Fibroblast of lung (primary cell): ENCODE measurements at regions not wholly inside any gene's neighbourhood (a gene's known extent, or its start where the extent isn't known, plus 50 kb on each side); places are given as distances from the start of the nearest gene placed in this dataset.

Experiments used
- DNase-seq, 2 donors: peaks; one replicate each; pipeline versions ENCODE4 v3.0.0 to v3.0.0-alpha.2; 2010; ENCODE audit warnings: low read depth in 2 of 2
- H2AFZ ChIP-seq: 2 replicates; pipeline ENCODE4 v1.5.1; 2012; ENCODE audit warnings: low read length, control low read depth, inconsistent platforms
- H3K27ac ChIP-seq: 2 replicates; pipeline ENCODE4 v1.5.1; 2011; ENCODE audit warnings: low read length, control low read depth; ENCODE audit not compliant: insufficient read depth
- H3K27me3 ChIP-seq: 2 replicates; pipeline ENCODE4 v1.5.1; 2011; ENCODE audit warnings: mild to moderate bottlenecking, low read length; ENCODE audit not compliant: control insufficient read depth, insufficient read depth
- H3K36me3 ChIP-seq: 2 replicates; pipeline ENCODE4 v1.5.1; 2011; ENCODE audit warnings: low read length; ENCODE audit not compliant: control insufficient read depth, insufficient read depth
- H3K4me1 ChIP-seq: 2 replicates; pipeline ENCODE4 v1.5.1; 2011; ENCODE audit warnings: low read length; ENCODE audit not compliant: control insufficient read depth, insufficient read depth; ENCODE audit errors: extremely low read depth
- H3K4me2 ChIP-seq: 2 replicates; pipeline ENCODE4 v1.5.1; 2011; ENCODE audit warnings: low read length, control low read depth; ENCODE audit not compliant: insufficient read depth; ENCODE audit errors: extremely low read depth
- H3K4me3 ChIP-seq, 4 experiments: fragments of 200-600 bp in 1 of 4; sonication (generic) in 1 of 4; replicated peaks in 1 of 4; 2 replicates each; pipeline ENCODE4 v1.5.1; 2011 to 2016; ENCODE audit warnings: low read length in 4 of 4, low read depth in 3 of 4, mild to moderate bottlenecking in 3 of 4, control low read depth in 2 of 4, inconsistent platforms in 1 of 4, mixed read lengths in 1 of 4; ENCODE audit not compliant: insufficient read depth in 1 of 4; ENCODE audit errors: control extremely low read depth in 1 of 4
- H3K79me2 ChIP-seq: 2 replicates; pipeline ENCODE4 v1.5.1; 2012; ENCODE audit warnings: mild to moderate bottlenecking, low read length, inconsistent platforms; ENCODE audit not compliant: control insufficient read depth, insufficient read depth
- H3K9ac ChIP-seq: 2 replicates; pipeline ENCODE4 v1.5.1; 2011; ENCODE audit warnings: mild to moderate bottlenecking, low read length, control low read depth; ENCODE audit not compliant: insufficient read depth
- H3K9me3 ChIP-seq: 2 replicates; pipeline ENCODE4 v1.5.1; 2012; ENCODE audit warnings: low read depth, low read length; ENCODE audit not compliant: control insufficient read depth, insufficient read depth
- H4K20me1 ChIP-seq: 2 replicates; pipeline ENCODE4 v1.5.1; 2011; ENCODE audit warnings: low read length; ENCODE audit not compliant: control insufficient read depth, insufficient read depth; ENCODE audit errors: extremely low read depth
- EZH2 ChIP-seq: IDR thresholded peaks from 2 replicates; pipeline ENCODE4 v1.5.1; 2012; ENCODE audit warnings: low read length, control low read depth, mild to moderate bottlenecking; ENCODE audit errors: missing control alignments
- TF ChIP-seq, protein P1 (sequence below), 2 donors: IDR thresholded peaks in 1 of 2; conservative IDR thresholded peaks in 1 of 2; 1 replicate in 1 of 2; 2 replicates in 1 of 2; pipeline ENCODE4 v1.5.1; 2011 to 2012; ENCODE audit warnings: low read length in 2 of 2, control low read depth in 1 of 2, inconsistent platforms in 1 of 2, low read depth in 1 of 2, mild to moderate bottlenecking in 1 of 2

GRCh38 chrX:39418254-39418704 is 617.0 kb downstream of the MID1IP1 start:
- Histone ChIP-seq H3K4me1 (no peaks in the 10 kb centered on the region), H3K36me3 (no peaks in the 10 kb centered on the region), H3K79me2 (no peaks in the 10 kb centered on the region), H3K4me2 (no peak overlapping the region), H2AFZ (no peak overlapping the region), H3K27ac (no peak overlapping the region), H3K27me3 (no peaks in the 10 kb centered on the region), H3K9me3 (no peaks in the 10 kb centered on the region), H4K20me1 (no peaks in the 10 kb centered on the region), H3K9ac (no peak overlapping the region), H3K4me3 (no peak overlapping the region)
- TF ChIP-seq, protein P1, sequence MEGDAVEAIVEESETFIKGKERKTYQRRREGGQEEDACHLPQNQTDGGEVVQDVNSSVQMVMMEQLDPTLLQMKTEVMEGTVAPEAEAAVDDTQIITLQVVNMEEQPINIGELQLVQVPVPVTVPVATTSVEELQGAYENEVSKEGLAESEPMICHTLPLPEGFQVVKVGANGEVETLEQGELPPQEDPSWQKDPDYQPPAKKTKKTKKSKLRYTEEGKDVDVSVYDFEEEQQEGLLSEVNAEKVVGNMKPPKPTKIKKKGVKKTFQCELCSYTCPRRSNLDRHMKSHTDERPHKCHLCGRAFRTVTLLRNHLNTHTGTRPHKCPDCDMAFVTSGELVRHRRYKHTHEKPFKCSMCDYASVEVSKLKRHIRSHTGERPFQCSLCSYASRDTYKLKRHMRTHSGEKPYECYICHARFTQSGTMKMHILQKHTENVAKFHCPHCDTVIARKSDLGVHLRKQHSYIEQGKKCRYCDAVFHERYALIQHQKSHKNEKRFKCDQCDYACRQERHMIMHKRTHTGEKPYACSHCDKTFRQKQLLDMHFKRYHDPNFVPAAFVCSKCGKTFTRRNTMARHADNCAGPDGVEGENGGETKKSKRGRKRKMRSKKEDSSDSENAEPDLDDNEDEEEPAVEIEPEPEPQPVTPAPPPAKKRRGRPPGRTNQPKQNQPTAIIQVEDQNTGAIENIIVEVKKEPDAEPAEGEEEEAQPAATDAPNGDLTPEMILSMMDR (conservative IDR thresholded peaks at IDR 0.05 in 1 of 2, IDR thresholded peaks at IDR 0.05 in 1 of 2; ENCODE audit: low read depth in 1 of 2, low read length in 2 of 2), result no peak
- peak in 1 of 2 donors; percentile 16 for DNase-seq

- Histone ChIP-seq H3K4me3 (no peak overlapping the region), H3K27ac (no peak overlapping the region), H3K9ac (no peak overlapping the region), H3K36me3 (no peaks in the 10 kb centered on the region), H3K79me2 (no peaks in the 10 kb centered on the region), H4K20me1 (no peaks in the 10 kb centered on the region), H3K27me3 (no peaks in the 10 kb centered on the region), H3K4me1 (no peaks in the 10 kb centered on the region), H3K9me3 (no peaks in the 10 kb centered on the region), H3K4me2 (no peak overlapping the region), H2AFZ (no peak overlapping the region)
- TF ChIP-seq EZH2, result no peak
- TF ChIP-seq, protein P1 (conservative IDR thresholded peaks at IDR 0.05 in 1 of 2, IDR thresholded peaks at IDR 0.05 in 1 of 2; ENCODE audit: low read depth in 1 of 2, low read length in 2 of 2), result no peak
- no peak for DNase-seq
Observed at GRCh38 chrX:39418731-39419638, 617.7 kb downstream of the MID1IP1 start.

GRCh38 chrX:39421006-39421405 is 619.7 kb downstream of the MID1IP1 start:
- no peak for DNase-seq
- Histone ChIP-seq H3K27ac (no peak overlapping the region), H3K79me2 (no peaks in the 10 kb centered on the region), H3K4me3 (no peak overlapping the region), H4K20me1 (no peaks in the 10 kb centered on the region), H3K4me2 (no peak overlapping the region), H3K9ac (no peak overlapping the region), H3K9me3 (no peaks in the 10 kb centered on the region), H3K4me1 (no peaks in the 10 kb centered on the region), H3K36me3 (no peaks in the 10 kb centered on the region), H3K27me3 (no peaks in the 10 kb centered on the region), H2AFZ (no peak overlapping the region)
- TF ChIP-seq, protein P1 (conservative IDR thresholded peaks at IDR 0.05 in 1 of 2, IDR thresholded peaks at IDR 0.05 in 1 of 2; ENCODE audit: low read depth in 1 of 2, low read length in 2 of 2), result no peak
- TF ChIP-seq EZH2, result no peak
